SK-N-SH treated with all-trans-retinoic acid at 6 μM for 48 hours (cell line): ENCODE measurements at regions not wholly inside any gene's neighbourhood (a gene's known extent, or its start where the extent isn't known, plus 50 kb on each side); places are given as distances from the start of the nearest gene placed in this dataset.

Source experiments
- ATAC-seq: fragments of 200-7000 bp; cut with Tn5 transposase; 3 replicates; pipeline ENCODE4 v1.9.1; 2020; ENCODE audit warnings: mild to moderate bottlenecking, moderate library complexity
- ARNTL ChIP-seq: fragments of 450-650 bp; formaldehyde crosslinking; IDR thresholded peaks from 2 replicates; pipeline ENCODE4 v1.5.0; 2020; ENCODE audit warnings: low read depth, mild to moderate bottlenecking, moderate library complexity, borderline replicate concordance
- BACH2 ChIP-seq: fragments of 250-450 bp; sonication (Bioruptor Pico); IDR thresholded peaks from 2 replicates; pipeline ENCODE4 v1.9.0; 2021; ENCODE audit warnings: mild to moderate bottlenecking, borderline replicate concordance
- CSDC2 ChIP-seq: fragments of 250-450 bp; sonication (Bioruptor Pico); IDR thresholded peaks from 2 replicates; pipeline ENCODE4 v1.5.0; 2020; ENCODE audit warnings: mild to moderate bottlenecking, moderate library complexity
- ESRRG ChIP-seq: fragments of 250-450 bp; sonication (Bioruptor Pico); IDR thresholded peaks from 2 replicates; pipeline ENCODE4 v1.6.1; 2021; ENCODE audit warnings: mild to moderate bottlenecking
- ISL1 ChIP-seq: fragments of 250-450 bp; sonication (Bioruptor Pico); IDR thresholded peaks from 2 replicates; pipeline ENCODE4 v2.1.2; 2022; ENCODE audit warnings: mild to moderate bottlenecking, moderate library complexity
- POU6F1 ChIP-seq: fragments of 250-450 bp; sonication (Bioruptor Pico); IDR thresholded peaks from 2 replicates; pipeline ENCODE4 v1.8.0; 2021; ENCODE audit warnings: low read depth, mild to moderate bottlenecking, moderate library complexity, borderline replicate concordance
- PPARA ChIP-seq: fragments of 250-450 bp; sonication (Bioruptor Pico); IDR thresholded peaks from 2 replicates; pipeline ENCODE4 v1.5.0; 2020; ENCODE audit warnings: mild to moderate bottlenecking, borderline replicate concordance
- RARB ChIP-seq: fragments of 250-450 bp; sonication (Bioruptor Pico); IDR thresholded peaks from 2 replicates; pipeline ENCODE4 v1.8.0; 2021; ENCODE audit warnings: mild to moderate bottlenecking, moderate library complexity
- SNAI2 ChIP-seq: fragments of 250-450 bp; sonication (Bioruptor Pico); IDR thresholded peaks from 2 replicates; pipeline ENCODE4 v1.5.0; 2020; ENCODE audit warnings: mild to moderate bottlenecking, moderate library complexity
- TCF4 ChIP-seq: fragments of 250-450 bp; sonication (Bioruptor Pico); IDR thresholded peaks from 2 replicates; pipeline ENCODE4 v1.8.0; 2021; ENCODE audit warnings: mild to moderate bottlenecking, moderate library complexity, borderline replicate concordance
- TOX ChIP-seq: fragments of 250-450 bp; sonication (Bioruptor Pico); IDR thresholded peaks from 2 replicates; pipeline ENCODE4 v1.8.0; 2021; ENCODE audit warnings: mild to moderate bottlenecking, moderate library complexity, borderline replicate concordance
- TSHZ2 ChIP-seq: fragments of 250-450 bp; sonication (Bioruptor Pico); IDR thresholded peaks from 2 replicates; pipeline ENCODE4 v1.5.0; 2020; ENCODE audit warnings: mild to moderate bottlenecking, moderate library complexity
- ZC3H10 ChIP-seq: fragments of 250-450 bp; sonication (Bioruptor Pico); IDR thresholded peaks from 2 replicates; pipeline ENCODE4 v1.5.1; 2021; ENCODE audit warnings: mild to moderate bottlenecking, moderate library complexity
- ZFP3 ChIP-seq: fragments of 250-450 bp; sonication (Bioruptor Pico); IDR thresholded peaks from 2 replicates; pipeline ENCODE4 v1.5.0; 2020; ENCODE audit warnings: mild to moderate bottlenecking, moderate library complexity
- ZFP30 ChIP-seq: fragments of 450-650 bp; formaldehyde crosslinking; IDR thresholded peaks from 2 replicates; pipeline ENCODE4 v1.5.0; 2022; ENCODE audit warnings: mild to moderate bottlenecking, moderate library complexity
- ZNF565 ChIP-seq: fragments of 450-650 bp; formaldehyde crosslinking; conservative IDR thresholded peaks from 2 replicates; pipeline ENCODE4 v1.5.0; 2020; ENCODE audit warnings: low read depth, mild to moderate bottlenecking, moderate library complexity
- ZNF70 ChIP-seq: fragments of 450-650 bp; formaldehyde crosslinking; IDR thresholded peaks from 2 replicates; pipeline ENCODE4 v1.5.0; 2020; ENCODE audit warnings: mild to moderate bottlenecking, moderate library complexity
- ZNF8 ChIP-seq: fragments of 450-650 bp; formaldehyde crosslinking; IDR thresholded peaks from 2 replicates; pipeline ENCODE4 v1.5.0; 2020; ENCODE audit warnings: mild to moderate bottlenecking, moderate library complexity
- TF ChIP-seq, protein P1 (sequence below): fragments of 250-450 bp; sonication (Bioruptor Pico); IDR thresholded peaks from 2 replicates; pipeline ENCODE4 v1.8.0; 2020; ENCODE audit warnings: mild to moderate bottlenecking, moderate library complexity, borderline replicate concordance

GRCh38 chr18:67260841-67261240, 255.7 kb downstream of the DSEL start (continued):
- TF ChIP-seq, protein P1, sequence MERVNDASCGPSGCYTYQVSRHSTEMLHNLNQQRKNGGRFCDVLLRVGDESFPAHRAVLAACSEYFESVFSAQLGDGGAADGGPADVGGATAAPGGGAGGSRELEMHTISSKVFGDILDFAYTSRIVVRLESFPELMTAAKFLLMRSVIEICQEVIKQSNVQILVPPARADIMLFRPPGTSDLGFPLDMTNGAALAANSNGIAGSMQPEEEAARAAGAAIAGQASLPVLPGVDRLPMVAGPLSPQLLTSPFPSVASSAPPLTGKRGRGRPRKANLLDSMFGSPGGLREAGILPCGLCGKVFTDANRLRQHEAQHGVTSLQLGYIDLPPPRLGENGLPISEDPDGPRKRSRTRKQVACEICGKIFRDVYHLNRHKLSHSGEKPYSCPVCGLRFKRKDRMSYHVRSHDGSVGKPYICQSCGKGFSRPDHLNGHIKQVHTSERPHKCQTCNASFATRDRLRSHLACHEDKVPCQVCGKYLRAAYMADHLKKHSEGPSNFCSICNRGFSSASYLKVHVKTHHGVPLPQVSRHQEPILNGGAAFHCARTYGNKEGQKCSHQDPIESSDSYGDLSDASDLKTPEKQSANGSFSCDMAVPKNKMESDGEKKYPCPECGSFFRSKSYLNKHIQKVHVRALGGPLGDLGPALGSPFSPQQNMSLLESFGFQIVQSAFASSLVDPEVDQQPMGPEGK (CRISPR knock-in tag), result no peak
- no peak for TF ChIP-seq RARB (CRISPR knock-in tag)

DNA sequence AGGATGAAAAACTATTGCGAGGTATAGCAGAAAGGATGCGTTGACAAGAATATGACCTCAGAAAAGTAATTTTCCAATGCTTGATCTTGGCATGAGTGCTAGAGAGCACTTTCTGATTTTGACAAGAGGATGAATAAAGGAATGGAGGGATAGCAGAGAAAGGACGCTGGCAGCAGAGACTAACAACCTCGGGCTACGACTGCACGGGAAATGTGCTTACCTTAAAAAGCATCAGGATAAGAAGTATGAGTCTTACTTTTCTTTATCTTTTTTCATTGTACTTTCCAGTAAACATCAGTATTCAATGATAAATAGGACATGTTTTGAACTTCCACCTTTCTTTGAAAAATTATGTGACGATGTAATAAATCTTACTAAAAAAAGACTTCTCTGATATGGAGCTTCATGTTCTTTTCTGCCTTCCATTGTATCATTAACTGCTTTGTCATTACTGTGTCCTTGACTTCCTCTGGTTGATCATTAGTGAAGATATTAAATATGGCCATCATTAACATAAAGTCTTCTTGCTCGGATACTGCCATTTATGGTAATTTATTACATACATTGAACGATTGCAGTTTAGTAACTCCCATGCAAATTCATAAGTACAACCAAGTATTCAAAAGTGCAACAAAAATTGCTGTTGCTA, 265.6 kb downstream of the DSEL start:
- ATAC-seq, result no peak

GRCh38 chr18:67243799-67244587, 272.5 kb downstream of the DSEL start:
- peak; percentile 74 for ATAC-seq
- no peak for TF ChIP-seq ZFP30 (CRISPR knock-in tag)
- no peak for TF ChIP-seq ESRRG (CRISPR knock-in tag)
- no peak for TF ChIP-seq ZNF8
- TF ChIP-seq ARNTL (CRISPR knock-in tag), result no peak
- no peak for TF ChIP-seq TOX (CRISPR knock-in tag)
- TF ChIP-seq ZNF565, result no peak
- TF ChIP-seq TSHZ2 (CRISPR knock-in tag), result no peak
- TF ChIP-seq POU6F1 (CRISPR knock-in tag), result no peak
- TF ChIP-seq ZFP3 (CRISPR knock-in tag), result no peak

More for the DNA sequence above, 265.6 kb downstream of the DSEL start:
- TF ChIP-seq ZNF70 (CRISPR knock-in tag) (no peak), ISL1 (CRISPR knock-in tag) (no peak), SNAI2 (CRISPR knock-in tag) (no peak), CSDC2 (CRISPR knock-in tag) (no peak), ARNTL (CRISPR knock-in tag) (no peak), ZNF8 (no peak), PPARA (CRISPR knock-in tag) (no peak), POU6F1 (CRISPR knock-in tag) (no peak), ZNF565 (no peak), ZC3H10 (CRISPR knock-in tag) (no peak), BACH2 (CRISPR knock-in tag) (no peak), TCF4 (CRISPR knock-in tag) (no peak), TSHZ2 (CRISPR knock-in tag) (no peak), ESRRG (CRISPR knock-in tag) (no peak)
- TF ChIP-seq, protein P1 (CRISPR knock-in tag), result no peak
